ENCODE measurements at regions not wholly inside any gene's neighbourhood (a gene's known extent, or its start where the extent isn't known, plus 50 kb on each side); places are given as distances from the start of the nearest gene placed in this dataset.

DNA sequence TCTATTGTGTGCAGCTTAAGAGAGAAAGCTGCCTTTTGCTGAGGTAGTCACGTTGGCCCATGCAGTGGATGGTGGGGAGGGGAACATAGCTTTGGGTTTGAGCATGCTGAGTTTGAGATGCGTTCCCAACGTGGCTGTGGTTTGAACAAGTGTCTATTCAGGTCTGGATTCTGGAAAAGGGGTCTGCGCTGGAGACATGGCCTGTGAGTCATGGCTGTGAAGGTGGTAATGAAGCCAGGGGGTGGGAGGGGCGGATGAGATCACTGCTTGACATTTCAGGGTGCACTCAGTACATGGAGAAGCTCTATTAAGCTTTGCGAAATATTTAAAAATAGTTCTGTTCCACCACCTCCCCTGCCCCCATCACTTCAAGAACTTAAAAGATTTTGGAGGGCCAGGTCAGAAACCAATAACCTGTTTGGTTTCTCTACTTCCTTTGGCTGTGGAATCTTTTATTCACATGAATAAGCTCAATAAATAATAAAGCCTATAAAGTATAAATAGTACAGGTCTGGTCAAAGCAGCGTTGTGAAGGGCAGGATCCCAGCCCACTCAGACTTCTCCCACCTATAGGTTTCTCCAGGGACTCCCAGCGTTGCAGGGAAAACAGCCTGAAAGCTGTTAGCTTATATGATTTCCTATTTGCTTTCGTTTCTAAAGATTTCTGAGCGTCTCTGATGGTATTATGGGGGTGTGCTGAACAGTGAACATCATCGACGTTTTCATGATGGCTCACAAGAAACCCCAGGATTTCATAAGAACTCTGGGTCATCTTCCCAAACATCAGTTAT, 189.9 kb downstream of the NSG2 start:
- TF ChIP-seq, protein P1, sequence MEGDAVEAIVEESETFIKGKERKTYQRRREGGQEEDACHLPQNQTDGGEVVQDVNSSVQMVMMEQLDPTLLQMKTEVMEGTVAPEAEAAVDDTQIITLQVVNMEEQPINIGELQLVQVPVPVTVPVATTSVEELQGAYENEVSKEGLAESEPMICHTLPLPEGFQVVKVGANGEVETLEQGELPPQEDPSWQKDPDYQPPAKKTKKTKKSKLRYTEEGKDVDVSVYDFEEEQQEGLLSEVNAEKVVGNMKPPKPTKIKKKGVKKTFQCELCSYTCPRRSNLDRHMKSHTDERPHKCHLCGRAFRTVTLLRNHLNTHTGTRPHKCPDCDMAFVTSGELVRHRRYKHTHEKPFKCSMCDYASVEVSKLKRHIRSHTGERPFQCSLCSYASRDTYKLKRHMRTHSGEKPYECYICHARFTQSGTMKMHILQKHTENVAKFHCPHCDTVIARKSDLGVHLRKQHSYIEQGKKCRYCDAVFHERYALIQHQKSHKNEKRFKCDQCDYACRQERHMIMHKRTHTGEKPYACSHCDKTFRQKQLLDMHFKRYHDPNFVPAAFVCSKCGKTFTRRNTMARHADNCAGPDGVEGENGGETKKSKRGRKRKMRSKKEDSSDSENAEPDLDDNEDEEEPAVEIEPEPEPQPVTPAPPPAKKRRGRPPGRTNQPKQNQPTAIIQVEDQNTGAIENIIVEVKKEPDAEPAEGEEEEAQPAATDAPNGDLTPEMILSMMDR (IDR thresholded peaks at IDR 0.05 in 2 of 3, conservative IDR thresholded peaks at IDR 0.05 in 1 of 3; ENCODE audit: borderline replicate concordance in 1 of 3, insufficient read depth in 1 of 3, low read depth in 2 of 3, low read length in 2 of 3) = no peak
- TF ChIP-seq EZH2 (IDR thresholded peaks at IDR 0.05) (no peak), SIN3A (IDR thresholded peaks at IDR 0.05; ENCODE audit: low read depth) (no peak), POLR2A (IDR thresholded peaks at IDR 0.05; ENCODE audit: borderline replicate concordance, extremely low read depth, insufficient read depth, insufficient read length) (no peak), FOSL1 (IDR thresholded peaks at IDR 0.05; ENCODE audit: low read depth) (no peak), CEBPB (IDR thresholded peaks at IDR 0.05; ENCODE audit: low read depth) (no peak), EZH2phosphoT487 (IDR thresholded peaks at IDR 0.05; ENCODE audit: borderline replicate concordance) (no peak), POLR2AphosphoS5 (IDR thresholded peaks at IDR 0.05; ENCODE audit: low read depth, low read length) (no peak), ZNF274 (IDR thresholded peaks at IDR 0.05; ENCODE audit: low read depth, low read length) (no peak), EGR1 (IDR thresholded peaks at IDR 0.05; ENCODE audit: low read depth) (no peak)
- TF ChIP-seq, protein P2, sequence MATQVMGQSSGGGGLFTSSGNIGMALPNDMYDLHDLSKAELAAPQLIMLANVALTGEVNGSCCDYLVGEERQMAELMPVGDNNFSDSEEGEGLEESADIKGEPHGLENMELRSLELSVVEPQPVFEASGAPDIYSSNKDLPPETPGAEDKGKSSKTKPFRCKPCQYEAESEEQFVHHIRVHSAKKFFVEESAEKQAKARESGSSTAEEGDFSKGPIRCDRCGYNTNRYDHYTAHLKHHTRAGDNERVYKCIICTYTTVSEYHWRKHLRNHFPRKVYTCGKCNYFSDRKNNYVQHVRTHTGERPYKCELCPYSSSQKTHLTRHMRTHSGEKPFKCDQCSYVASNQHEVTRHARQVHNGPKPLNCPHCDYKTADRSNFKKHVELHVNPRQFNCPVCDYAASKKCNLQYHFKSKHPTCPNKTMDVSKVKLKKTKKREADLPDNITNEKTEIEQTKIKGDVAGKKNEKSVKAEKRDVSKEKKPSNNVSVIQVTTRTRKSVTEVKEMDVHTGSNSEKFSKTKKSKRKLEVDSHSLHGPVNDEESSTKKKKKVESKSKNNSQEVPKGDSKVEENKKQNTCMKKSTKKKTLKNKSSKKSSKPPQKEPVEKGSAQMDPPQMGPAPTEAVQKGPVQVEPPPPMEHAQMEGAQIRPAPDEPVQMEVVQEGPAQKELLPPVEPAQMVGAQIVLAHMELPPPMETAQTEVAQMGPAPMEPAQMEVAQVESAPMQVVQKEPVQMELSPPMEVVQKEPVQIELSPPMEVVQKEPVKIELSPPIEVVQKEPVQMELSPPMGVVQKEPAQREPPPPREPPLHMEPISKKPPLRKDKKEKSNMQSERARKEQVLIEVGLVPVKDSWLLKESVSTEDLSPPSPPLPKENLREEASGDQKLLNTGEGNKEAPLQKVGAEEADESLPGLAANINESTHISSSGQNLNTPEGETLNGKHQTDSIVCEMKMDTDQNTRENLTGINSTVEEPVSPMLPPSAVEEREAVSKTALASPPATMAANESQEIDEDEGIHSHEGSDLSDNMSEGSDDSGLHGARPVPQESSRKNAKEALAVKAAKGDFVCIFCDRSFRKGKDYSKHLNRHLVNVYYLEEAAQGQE (IDR thresholded peaks at IDR 0.05; ENCODE audit: low read depth) = no peak
- TF ChIP-seq, protein P3, sequence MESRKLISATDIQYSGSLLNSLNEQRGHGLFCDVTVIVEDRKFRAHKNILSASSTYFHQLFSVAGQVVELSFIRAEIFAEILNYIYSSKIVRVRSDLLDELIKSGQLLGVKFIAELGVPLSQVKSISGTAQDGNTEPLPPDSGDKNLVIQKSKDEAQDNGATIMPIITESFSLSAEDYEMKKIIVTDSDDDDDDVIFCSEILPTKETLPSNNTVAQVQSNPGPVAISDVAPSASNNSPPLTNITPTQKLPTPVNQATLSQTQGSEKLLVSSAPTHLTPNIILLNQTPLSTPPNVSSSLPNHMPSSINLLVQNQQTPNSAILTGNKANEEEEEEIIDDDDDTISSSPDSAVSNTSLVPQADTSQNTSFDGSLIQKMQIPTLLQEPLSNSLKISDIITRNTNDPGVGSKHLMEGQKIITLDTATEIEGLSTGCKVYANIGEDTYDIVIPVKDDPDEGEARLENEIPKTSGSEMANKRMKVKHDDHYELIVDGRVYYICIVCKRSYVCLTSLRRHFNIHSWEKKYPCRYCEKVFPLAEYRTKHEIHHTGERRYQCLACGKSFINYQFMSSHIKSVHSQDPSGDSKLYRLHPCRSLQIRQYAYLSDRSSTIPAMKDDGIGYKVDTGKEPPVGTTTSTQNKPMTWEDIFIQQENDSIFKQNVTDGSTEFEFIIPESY (IDR thresholded peaks at IDR 0.05; ENCODE audit: extremely low read depth, insufficient replicate concordance, low read length) = no peak
- TF ChIP-seq, protein P4, sequence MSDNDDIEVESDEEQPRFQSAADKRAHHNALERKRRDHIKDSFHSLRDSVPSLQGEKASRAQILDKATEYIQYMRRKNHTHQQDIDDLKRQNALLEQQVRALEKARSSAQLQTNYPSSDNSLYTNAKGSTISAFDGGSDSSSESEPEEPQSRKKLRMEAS (IDR thresholded peaks at IDR 0.05) = no peak
- TF ChIP-seq, protein P5, sequence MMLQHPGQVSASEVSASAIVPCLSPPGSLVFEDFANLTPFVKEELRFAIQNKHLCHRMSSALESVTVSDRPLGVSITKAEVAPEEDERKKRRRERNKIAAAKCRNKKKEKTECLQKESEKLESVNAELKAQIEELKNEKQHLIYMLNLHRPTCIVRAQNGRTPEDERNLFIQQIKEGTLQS (IDR thresholded peaks at IDR 0.05) = no peak

Measured in HCT116 (cell line).